ENCODE measurements at regions not wholly inside any gene's neighbourhood (a gene's known extent, or its start where the extent isn't known, plus 50 kb on each side); places are given as distances from the start of the nearest gene placed in this dataset.

DNA sequence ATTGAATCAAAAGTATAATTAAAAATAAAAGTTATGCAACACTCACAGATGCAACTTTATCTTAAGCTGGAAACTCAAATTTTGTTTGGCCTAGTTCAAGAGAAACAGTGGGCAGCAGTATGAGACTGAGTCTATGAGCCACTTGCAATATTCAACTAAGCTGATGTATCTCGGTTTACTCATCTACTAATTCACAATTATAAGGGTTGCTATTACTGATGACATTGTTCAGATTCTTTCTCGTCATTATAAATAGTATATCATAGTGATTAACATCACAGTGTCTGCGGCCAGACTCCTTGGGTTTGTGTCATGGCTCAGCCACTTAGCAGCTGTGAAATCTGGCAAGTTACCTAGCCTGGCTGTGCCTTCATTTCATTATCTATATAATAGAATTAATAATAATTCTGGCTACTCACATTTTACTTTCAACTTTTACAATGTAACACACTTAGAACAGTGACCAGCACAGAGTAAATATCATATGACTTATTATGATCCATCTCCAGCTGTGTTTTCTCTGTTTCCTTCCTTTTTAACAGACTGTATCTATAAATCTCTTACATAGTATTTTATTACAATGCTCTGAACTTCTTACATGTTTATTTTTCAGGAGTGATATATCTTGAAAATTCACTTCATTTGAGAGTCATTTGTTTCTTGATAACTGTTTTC, 194.3 kb upstream of the RGS18 start:
- Mint-ChIP-seq H3K9me3 (no peaks in the 10 kb centered on the region), H3K4me3 (no peak overlapping the region), H3K27ac (no peak overlapping the region), H3K27me3 (no peaks in the 10 kb centered on the region), H3K4me1 (no peaks in the 10 kb centered on the region), H3K36me3 (ENCODE audit: low read depth) (no peaks in the 10 kb centered on the region)
- intact Hi-C loops (cut with micrococcal nuclease), result no loop called here
- no peak for DNase-seq
- TF ChIP-seq CTCF (IDR thresholded peaks at IDR 0.05), result no peak
- no peak for ATAC-seq (ENCODE audit: low read depth)
- ChIA-PET CTCF (no interaction called here), POLR2A (no interaction called here)

GRCh38 chr1:191969290-191969689, 189.0 kb upstream of the RGS18 start:
- ATAC-seq (ENCODE audit: low read depth), result no peak
- H3K9me3 Mint-ChIP-seq, result peaks cover 2% of the 10 kb centered on the region
- DNase-seq, result no peak
- POLR2A ChIA-PET, result no interaction called here
- H3K4me3 Mint-ChIP-seq, result no peak overlapping the region
- TF ChIP-seq CTCF (IDR thresholded peaks at IDR 0.05), result no peak
- CTCF ChIA-PET, result no interaction called here
- H3K27me3 Mint-ChIP-seq, result no peaks in the 10 kb centered on the region
- H3K27ac Mint-ChIP-seq, result no peak overlapping the region
- H3K36me3 Mint-ChIP-seq (ENCODE audit: low read depth), result no peaks in the 10 kb centered on the region
- intact Hi-C loops (cut with micrococcal nuclease), result no loop called here
- no peaks in the 10 kb centered on the region for H3K4me1 Mint-ChIP-seq

- Mint-ChIP-seq H3K27ac (no peak overlapping the region), H3K4me1 (no peaks in the 10 kb centered on the region), H3K36me3 (ENCODE audit: low read depth) (no peaks in the 10 kb centered on the region), H3K4me3 (no peak overlapping the region), H3K27me3 (no peaks in the 10 kb centered on the region), H3K9me3 (peaks cover 7% of the 10 kb centered on the region)
- ChIA-PET POLR2A (no interaction called here), CTCF (no interaction called here)
- no peak for DNase-seq
- TF ChIP-seq CTCF (IDR thresholded peaks at IDR 0.05), result no peak
- intact Hi-C loops (cut with micrococcal nuclease), result no loop called here
- no peak for ATAC-seq (ENCODE audit: low read depth)
These were observed 188.1 kb upstream of the RGS18 start for GRCh38 chr1:191970116-191970515.

GRCh38 chr1:191971447-191971846, 186.8 kb upstream of the RGS18 start:
- Mint-ChIP-seq H3K27me3 (no peaks in the 10 kb centered on the region), H3K4me1 (no peaks in the 10 kb centered on the region), H3K9me3 (peaks cover 7% of the 10 kb centered on the region), H3K27ac (no peak overlapping the region), H3K36me3 (ENCODE audit: low read depth) (no peaks in the 10 kb centered on the region), H3K4me3 (no peak overlapping the region)
- DNase-seq, result no peak
- no peak for ATAC-seq (ENCODE audit: low read depth)
- no peak for TF ChIP-seq CTCF (IDR thresholded peaks at IDR 0.05)
- POLR2A ChIA-PET, result no interaction called here
- CTCF ChIA-PET, result no interaction called here
- intact Hi-C loops (cut with micrococcal nuclease), result no loop called here

DNA sequence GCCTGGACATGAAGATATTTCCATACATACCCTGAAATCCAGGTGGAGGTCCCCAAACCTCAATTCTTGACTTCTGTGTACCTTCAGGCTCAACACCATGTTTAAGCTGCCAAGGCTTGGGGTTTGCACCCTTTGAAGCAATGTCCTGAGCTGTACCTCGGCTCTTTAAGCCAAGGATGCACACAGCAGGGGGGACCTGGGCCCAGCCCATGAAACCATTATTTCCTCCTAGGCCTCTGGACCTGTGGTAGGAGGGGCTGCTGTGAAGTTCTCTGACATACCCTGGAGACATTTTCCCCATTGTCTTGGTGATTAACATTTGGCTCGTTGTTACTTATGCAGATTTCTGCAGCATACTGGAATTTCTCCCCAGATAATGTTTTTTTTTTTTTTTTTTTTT, 184.3 kb upstream of the RGS18 start:
- no peak for TF ChIP-seq CTCF (IDR thresholded peaks at IDR 0.05)
- ChIA-PET POLR2A (no interaction called here), CTCF (no interaction called here)
- intact Hi-C loops (cut with micrococcal nuclease), result no loop called here
- no peak overlapping the region for H3K4me3 Mint-ChIP-seq
- peaks cover 7% of the 10 kb centered on the region for H3K9me3 Mint-ChIP-seq
- H3K4me1 Mint-ChIP-seq, result no peaks in the 10 kb centered on the region
- no peaks in the 10 kb centered on the region for H3K27me3 Mint-ChIP-seq
- no peaks in the 10 kb centered on the region for H3K36me3 Mint-ChIP-seq (ENCODE audit: low read depth)
- no peak for DNase-seq
- no peak overlapping the region for H3K27ac Mint-ChIP-seq
- ATAC-seq (ENCODE audit: low read depth), result no peak
